ENCODE measurements at regions not wholly inside any gene's neighbourhood (a gene's known extent, or its start where the extent isn't known, plus 50 kb on each side); places are given as distances from the start of the nearest gene placed in this dataset.

DNA sequence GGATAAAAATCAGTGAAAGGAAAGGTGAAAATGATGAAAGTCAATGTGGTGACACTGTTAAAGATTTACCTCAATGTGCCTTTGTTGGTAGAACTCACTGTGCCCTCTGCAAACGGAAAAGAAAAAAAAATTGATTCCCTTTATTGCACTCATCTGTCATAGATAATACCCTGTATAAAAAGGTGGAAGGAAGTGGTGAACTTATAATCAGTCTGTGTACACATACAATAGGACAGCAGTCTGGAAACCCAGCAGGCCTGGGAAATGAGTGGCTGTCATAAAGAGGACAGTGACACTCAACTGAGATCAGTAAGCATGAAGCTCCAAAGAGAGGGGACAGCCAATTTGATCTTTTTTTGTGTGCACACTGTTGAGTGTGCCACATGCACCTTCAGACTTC lies 364.7 kb downstream of the NOVA1 start:
- CTCF ChIA-PET: no interaction called here

DNA sequence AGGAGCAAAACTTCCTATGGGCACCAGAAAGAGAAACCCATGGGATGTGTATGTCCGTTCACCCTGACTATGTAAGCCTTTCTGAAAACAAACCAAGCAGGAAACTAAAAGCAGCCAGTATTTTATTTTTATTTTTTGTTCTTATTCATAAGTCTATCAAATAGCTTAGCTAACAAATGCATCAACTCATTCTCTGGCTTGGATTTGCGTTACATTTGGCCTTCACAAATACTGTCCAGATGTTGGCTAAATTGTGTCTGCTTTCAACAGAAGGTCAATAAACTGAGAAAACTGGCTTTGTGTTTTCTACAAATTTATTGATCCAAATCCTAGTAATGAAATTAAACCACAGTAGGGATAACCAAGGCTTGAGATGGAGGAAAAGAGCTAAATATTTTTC lies 379.0 kb downstream of the NOVA1 start:
- Histone ChIP-seq H3K4me1 (ENCODE audit: insufficient read depth, low read length, poor library complexity, severe bottlenecking) (no peaks in the 10 kb centered on the region), H3K9me3 (ENCODE audit: low read depth, low read length, poor library complexity, severe bottlenecking) (no peaks in the 10 kb centered on the region), H3K27me3 (replicated peaks; ENCODE audit: insufficient read depth, low read depth, low read length, poor library complexity) (no peaks in the 10 kb centered on the region), H3K27ac (ENCODE audit: low read depth, low read length, poor library complexity, severe bottlenecking) (no peak overlapping the region), H3K36me3 (ENCODE audit: insufficient read depth, low read length, poor library complexity, severe bottlenecking) (no peaks in the 10 kb centered on the region), H3K4me3 (ENCODE audit: low read depth, low read length, poor library complexity, severe bottlenecking) (no peak overlapping the region)
- ChIA-PET CTCF (no interaction called here), POLR2A (ENCODE audit: low non-redundant PET) (no interaction called here)
- TF ChIP-seq, protein P1, sequence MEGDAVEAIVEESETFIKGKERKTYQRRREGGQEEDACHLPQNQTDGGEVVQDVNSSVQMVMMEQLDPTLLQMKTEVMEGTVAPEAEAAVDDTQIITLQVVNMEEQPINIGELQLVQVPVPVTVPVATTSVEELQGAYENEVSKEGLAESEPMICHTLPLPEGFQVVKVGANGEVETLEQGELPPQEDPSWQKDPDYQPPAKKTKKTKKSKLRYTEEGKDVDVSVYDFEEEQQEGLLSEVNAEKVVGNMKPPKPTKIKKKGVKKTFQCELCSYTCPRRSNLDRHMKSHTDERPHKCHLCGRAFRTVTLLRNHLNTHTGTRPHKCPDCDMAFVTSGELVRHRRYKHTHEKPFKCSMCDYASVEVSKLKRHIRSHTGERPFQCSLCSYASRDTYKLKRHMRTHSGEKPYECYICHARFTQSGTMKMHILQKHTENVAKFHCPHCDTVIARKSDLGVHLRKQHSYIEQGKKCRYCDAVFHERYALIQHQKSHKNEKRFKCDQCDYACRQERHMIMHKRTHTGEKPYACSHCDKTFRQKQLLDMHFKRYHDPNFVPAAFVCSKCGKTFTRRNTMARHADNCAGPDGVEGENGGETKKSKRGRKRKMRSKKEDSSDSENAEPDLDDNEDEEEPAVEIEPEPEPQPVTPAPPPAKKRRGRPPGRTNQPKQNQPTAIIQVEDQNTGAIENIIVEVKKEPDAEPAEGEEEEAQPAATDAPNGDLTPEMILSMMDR (conservative IDR thresholded peaks at IDR 0.05; ENCODE audit: low read depth, low read length): no peak
- no peak for TF ChIP-seq EZH2 (IDR thresholded peaks at IDR 0.05; ENCODE audit: borderline replicate concordance, low read depth, low read length, poor library complexity, severe bottlenecking)
- no peak for DNase-seq (ENCODE audit: low spot score)
- intact Hi-C loops (cut with micrococcal nuclease; ENCODE audit: unreplicated experiment): no loop called here
- no TSS peak for BruUV-seq (replicated peaks)

More for the DNA sequence above, 364.7 kb downstream of the NOVA1 start:
- intact Hi-C loops (cut with micrococcal nuclease; ENCODE audit: unreplicated experiment): no loop called here
- no peak for TF ChIP-seq EZH2 (IDR thresholded peaks at IDR 0.05; ENCODE audit: borderline replicate concordance, low read depth, low read length, poor library complexity, severe bottlenecking)
- TF ChIP-seq, protein P1 (conservative IDR thresholded peaks at IDR 0.05; ENCODE audit: low read depth, low read length): no peak
- Histone ChIP-seq H3K27me3 (replicated peaks; ENCODE audit: insufficient read depth, low read depth, low read length, poor library complexity) (no peaks in the 10 kb centered on the region), H3K9me3 (ENCODE audit: low read depth, low read length, poor library complexity, severe bottlenecking) (no peaks in the 10 kb centered on the region), H3K27ac (ENCODE audit: low read depth, low read length, poor library complexity, severe bottlenecking) (no peak overlapping the region), H3K36me3 (ENCODE audit: insufficient read depth, low read length, poor library complexity, severe bottlenecking) (no peaks in the 10 kb centered on the region), H3K4me3 (ENCODE audit: low read depth, low read length, poor library complexity, severe bottlenecking) (no peak overlapping the region), H3K4me1 (ENCODE audit: insufficient read depth, low read length, poor library complexity, severe bottlenecking) (no peaks in the 10 kb centered on the region)
- no TSS peak for BruUV-seq (replicated peaks)
- POLR2A ChIA-PET (ENCODE audit: low non-redundant PET): no interaction called here
- DNase-seq (ENCODE audit: low spot score): no peak

DNA sequence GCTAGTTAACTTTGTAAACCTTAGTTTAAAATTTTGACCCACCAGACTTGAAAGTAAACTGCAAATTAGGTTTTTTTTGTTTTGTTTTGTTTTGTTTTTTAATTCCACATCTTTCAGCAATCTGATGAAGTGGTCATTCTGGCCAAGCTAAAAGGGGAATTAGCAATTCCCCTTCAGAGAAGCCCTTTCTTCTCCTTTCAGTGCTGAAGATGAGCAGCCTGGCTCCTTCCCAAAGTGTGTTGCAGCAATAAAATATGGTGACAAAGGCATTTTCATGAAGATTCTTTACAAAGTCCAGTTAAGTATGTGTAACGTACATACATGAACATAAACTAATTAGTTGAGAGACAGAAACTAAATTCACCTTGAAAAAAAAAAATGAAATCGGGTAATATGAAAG lies 380.1 kb downstream of the NOVA1 start:
- H3K36me3 ChIP-seq (ENCODE audit: insufficient read depth, low read length, poor library complexity, severe bottlenecking): no peaks in the 10 kb centered on the region
- intact Hi-C loops (cut with micrococcal nuclease; ENCODE audit: unreplicated experiment): no loop called here
- H3K4me1 ChIP-seq (ENCODE audit: insufficient read depth, low read length, poor library complexity, severe bottlenecking): no peaks in the 10 kb centered on the region
- H3K9me3 ChIP-seq (ENCODE audit: low read depth, low read length, poor library complexity, severe bottlenecking): no peaks in the 10 kb centered on the region
- no peak for DNase-seq (ENCODE audit: low spot score)
- BruUV-seq (replicated peaks): no TSS peak
- no peaks in the 10 kb centered on the region for H3K27me3 ChIP-seq (replicated peaks; ENCODE audit: insufficient read depth, low read depth, low read length, poor library complexity)
- TF ChIP-seq, protein P1 (conservative IDR thresholded peaks at IDR 0.05; ENCODE audit: low read depth, low read length): no peak
- no peak for TF ChIP-seq EZH2 (IDR thresholded peaks at IDR 0.05; ENCODE audit: borderline replicate concordance, low read depth, low read length, poor library complexity, severe bottlenecking)
- POLR2A ChIA-PET (ENCODE audit: low non-redundant PET): no interaction called here
- CTCF ChIA-PET: interaction anchor here (0.7 kb wide), 1 partner anchor 54 kb away, joined by 3 read pairs; no protein-coding TSS in a partner anchor
- no peak overlapping the region for H3K27ac ChIP-seq (ENCODE audit: low read depth, low read length, poor library complexity, severe bottlenecking)
- no peak overlapping the region for H3K4me3 ChIP-seq (ENCODE audit: low read depth, low read length, poor library complexity, severe bottlenecking)

Measured in A673 (cell line).